HG03571 (cell line): ENCODE measurements at regions not wholly inside any gene's neighbourhood (a gene's known extent, or its start where the extent isn't known, plus 50 kb on each side); places are given as distances from the start of the nearest gene placed in this dataset.

Experiments used
- ATAC-seq: cut with Tn5 transposase; IDR thresholded peaks from one replicate; pipeline ENCODE4 v1.9.1; 2021; ENCODE audit not compliant: unreplicated experiment

GRCh38 chr11:130769782-130770535 lies 146.3 kb downstream of the SNX19 start:
- no peak for ATAC-seq

DNA sequence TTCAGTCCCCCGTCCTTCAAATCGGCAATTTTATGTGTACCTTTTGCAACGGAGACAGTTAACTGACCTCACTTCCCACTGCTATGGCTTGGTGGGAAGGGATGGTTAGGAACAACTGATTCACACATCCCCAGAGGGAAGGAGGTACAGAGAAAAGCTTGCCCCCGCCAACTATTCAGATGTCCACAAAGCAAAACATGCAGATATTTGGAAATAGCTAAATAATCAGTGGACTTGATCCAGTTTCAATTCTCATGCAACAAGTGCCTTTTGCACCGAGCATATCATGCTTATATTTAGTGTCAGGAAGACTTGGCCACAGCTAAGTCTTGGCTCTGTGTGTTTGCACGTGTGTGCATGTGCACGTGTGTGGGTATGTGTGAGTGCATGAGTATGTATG lies 144.6 kb downstream of the SNX19 start:
- no peak for ATAC-seq

- no peak for ATAC-seq
These were observed 143.7 kb downstream of the SNX19 start for GRCh38 chr11:130772266-130773227.

GRCh38 chr11:130773244-130773820 lies 142.9 kb downstream of the SNX19 start:
- ATAC-seq = no peak

GRCh38 chr11:130774703-130775102 lies 141.6 kb downstream of the SNX19 start:
- no peak for ATAC-seq

DNA sequence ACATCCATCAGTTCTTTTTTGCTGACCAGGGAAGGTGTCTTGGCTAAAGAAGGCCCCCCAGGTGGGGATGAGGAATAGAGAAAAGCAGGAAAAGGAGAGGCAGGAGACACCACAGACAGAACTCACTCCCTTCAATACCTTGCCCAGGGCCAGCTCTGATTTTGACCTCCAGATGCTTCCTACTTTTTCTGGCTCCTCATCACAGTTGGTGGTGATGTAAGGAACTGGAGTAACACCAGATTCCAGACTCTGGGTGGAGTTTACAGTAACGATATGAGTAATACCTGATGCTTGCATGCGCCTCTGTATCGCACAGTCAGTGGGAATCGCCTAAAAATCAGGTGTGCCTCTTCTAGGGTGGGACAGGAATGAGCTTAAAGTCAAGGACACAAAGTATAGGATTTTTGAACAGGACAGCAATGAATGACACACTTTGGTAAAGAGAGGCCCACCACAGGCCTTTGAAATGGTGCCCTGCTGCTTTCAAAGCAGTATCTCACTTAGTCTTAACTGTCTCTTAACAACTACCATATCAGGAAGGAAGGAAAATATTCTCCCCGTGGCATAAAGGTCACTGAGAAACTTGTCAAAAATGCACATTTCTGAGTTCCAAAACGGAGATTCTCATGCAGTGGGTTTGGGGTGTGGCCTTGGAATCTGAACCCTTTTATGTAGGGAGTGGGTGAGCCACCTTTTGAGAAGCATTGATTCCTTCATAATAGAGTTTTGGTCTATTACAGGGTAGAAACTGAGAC lies 140.8 kb downstream of the SNX19 start:
- no peak for ATAC-seq

DNA sequence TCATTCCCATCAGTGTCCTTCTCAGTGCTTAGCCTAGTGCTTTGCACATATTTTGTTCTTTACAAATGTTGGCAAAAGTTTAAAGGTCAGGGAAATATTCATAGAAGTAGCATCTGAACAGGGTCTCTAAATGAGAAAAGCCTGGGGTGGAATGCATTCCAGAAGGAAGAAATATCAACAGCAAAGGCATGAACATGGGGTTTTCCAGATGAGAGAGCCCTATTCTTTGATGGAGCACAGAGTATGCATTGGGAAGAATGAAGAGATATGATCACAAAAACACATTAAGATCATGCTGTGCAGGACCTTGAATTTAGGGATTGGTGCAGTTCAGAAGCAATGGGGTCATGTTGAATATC lies 140.2 kb downstream of the SNX19 start:
- ATAC-seq = no peak

DNA sequence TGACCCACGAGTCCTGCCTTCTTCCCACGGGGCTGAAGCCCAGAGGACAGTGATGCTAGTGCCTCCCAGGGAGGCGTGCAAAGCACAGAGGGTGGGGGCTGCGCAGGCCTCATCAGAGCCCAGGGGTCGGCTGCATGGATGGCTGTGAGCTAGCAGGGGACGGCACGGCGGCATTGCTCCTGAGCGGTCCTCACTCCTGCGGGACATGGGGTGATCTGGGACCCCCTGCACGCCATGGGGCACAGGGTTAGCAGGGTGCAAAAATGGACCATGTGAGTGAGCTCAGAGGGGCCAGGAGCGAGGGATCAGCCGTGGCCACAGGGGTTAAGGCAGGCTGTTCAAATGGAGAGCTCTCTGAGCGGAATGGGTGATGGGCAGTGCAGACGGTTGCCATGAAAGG lies 138.3 kb downstream of the SNX19 start:
- no peak for ATAC-seq

DNA sequence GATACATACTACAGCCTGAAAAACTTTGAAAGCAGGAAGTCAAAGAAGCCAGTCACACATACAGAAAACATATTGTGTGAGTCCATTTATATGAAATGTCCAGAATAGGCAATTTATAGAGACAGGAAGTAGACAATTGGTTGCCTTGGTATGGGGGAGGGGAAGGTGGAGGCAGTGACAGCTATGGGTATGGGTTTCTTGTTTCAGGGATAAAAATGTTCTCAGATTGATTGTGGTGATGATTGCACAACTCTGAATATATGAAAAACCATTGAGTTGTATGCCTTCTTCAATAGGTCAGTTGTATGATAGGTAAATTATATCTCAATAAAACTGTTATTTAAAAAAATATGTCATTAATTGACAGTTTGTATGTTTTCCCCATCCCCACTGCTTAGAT lies 137.6 kb downstream of the SNX19 start:
- ATAC-seq = no peak

GRCh38 chr11:130779267-130779666 lies 137.0 kb downstream of the SNX19 start:
- no peak for ATAC-seq

DNA sequence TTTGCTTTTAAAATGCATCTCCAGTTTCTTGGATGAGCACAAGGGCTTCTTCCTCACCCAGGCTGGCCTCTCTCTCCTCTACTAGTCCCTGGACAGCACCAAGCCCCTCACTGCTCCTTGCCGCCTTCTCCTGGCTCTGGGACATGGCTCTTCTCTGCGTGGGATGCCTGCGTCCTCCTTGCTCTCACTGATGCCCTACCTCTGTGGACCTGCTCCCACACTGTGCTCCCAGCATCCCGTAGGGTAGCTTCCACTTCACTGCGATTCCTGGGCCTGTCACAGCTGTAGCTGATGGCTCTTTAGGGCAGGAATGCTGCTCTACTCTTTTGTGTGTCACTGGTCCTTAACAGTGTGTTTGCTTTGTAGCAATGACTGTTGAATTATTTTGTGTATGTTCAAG lies 136.3 kb downstream of the SNX19 start:
- ATAC-seq = no peak

GRCh38 chr11:130780437-130780836 lies 135.8 kb downstream of the SNX19 start:
- no peak for ATAC-seq

DNA sequence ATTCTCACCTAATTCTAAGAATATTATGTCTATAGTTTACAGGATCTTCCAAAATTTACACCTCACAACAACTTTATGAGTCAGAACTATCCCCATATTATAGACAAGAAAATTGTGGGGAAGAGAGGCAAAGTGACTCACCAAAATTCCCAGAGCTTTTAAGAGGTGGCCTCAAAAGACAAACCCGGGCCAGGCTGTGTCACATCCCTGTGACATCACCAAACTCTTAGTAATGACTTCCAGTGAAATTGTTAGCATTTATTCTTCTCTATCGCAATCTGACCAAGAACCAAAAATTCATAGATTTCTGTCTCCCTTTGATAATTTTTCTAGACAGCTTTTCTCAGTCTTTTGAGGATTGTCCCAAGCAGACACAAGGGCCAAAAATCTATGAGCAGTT lies 134.3 kb downstream of the SNX19 start:
- no peak for ATAC-seq

DNA sequence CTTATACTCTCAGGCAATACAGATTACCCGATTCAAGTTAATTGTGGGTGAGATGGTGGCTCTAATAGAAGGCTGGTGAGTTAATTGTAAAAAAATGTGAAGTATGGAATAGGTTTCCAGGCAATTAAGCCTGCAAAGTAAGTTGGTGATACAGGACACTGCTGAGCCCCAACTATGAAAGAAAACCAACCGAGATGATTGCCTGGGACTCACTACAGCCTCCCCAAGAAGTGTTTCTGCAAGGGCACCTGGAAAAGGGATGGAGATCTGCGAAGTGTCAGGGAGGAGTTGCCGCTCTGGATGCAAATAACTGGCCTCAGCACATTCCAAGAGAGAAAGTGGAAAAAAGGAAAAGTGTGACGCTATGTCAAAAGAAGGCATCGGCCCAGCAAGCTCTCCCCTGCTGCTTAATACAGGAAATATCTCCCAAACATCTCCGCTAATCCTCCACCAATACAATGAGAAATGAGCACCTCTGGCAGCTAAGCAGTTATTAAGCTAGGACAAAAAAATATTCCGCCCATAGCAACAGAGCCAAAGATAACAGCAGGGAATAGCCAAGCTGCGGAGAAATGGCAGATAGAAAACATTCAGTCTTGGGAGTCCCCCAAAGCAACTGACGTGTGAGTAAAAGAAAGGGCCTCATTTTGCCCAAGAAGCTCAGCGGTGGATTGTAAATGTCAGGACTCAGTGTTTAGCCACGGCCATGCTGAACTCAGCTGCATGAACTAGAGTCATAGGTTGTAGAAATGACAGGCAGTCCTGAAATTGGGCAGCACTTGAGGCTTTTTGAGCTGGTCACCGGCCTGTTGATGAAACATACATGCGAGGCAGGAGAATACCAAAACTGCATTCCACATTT lies 133.7 kb downstream of the SNX19 start:
- ATAC-seq = no peak

GRCh38 chr11:130783323-130783722 lies 133.0 kb downstream of the SNX19 start:
- ATAC-seq = no peak

DNA sequence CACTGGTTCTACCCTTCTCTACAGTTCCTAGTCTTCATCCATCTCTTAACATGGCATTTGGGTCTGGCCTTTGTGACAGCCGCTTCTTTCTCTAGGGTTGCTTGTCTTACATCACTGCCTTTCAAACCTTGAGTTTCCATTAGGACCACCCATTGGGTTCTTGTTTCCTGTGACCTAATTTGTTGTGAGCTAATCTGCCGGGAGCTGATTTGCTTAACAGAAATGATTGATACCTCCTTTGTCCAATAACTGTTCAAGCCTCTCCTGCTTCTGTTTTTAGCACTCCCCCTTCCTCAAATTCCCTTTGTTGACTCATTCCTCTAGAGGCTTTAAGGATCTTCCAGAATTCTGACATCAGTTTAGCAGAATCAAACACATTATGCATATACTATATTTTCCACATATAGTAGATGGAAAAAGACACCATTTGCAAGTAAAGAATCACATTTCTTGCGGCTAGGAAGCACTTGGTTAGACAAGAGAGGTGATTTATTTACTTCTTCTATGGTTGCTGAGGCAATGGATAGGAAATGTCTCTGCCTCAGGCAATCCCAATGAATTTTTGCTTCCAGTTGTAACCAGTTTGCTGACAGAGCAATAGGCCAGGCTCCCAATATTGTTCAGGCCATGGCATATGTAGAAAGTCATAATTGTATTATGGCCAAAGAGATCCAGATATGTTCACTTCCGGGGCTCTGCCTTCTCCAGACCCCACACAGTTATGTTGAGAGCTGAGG lies 130.7 kb downstream of the SNX19 start:
- no peak for ATAC-seq

GRCh38 chr11:130786586-130786985 lies 129.7 kb downstream of the SNX19 start:
- ATAC-seq = no peak

DNA sequence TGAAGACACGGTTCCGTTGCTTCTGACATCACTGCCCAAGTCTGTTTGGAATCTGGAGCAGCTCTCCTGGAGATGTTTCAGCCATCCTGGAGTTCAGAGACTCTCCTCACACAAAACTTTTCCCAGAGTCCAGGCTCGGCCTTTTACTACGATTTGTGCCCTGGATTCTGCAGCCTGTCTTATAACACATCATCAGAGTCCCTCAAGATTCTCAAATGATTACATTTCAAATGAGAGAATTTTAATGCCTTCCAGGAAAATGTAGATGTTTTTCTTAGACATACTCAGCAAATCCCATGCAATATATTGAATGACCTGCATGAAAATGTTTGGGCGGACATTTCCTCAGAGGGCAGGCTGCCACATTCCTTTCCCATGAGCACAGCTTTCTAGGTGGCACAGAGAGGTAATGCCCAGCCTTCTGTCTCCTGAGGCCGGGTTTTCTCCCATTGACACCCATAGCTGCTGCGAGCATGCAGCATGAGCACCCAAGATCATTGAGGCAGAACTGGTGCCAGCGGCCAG lies 129.1 kb downstream of the SNX19 start:
- no peak for ATAC-seq

- no peak for ATAC-seq
These were observed 128.2 kb downstream of the SNX19 start for GRCh38 chr11:130787973-130788570.
